ENCODE measurements at regions not wholly inside any gene's neighbourhood (a gene's known extent, or its start where the extent isn't known, plus 50 kb on each side); places are given as distances from the start of the nearest gene placed in this dataset.

DNA sequence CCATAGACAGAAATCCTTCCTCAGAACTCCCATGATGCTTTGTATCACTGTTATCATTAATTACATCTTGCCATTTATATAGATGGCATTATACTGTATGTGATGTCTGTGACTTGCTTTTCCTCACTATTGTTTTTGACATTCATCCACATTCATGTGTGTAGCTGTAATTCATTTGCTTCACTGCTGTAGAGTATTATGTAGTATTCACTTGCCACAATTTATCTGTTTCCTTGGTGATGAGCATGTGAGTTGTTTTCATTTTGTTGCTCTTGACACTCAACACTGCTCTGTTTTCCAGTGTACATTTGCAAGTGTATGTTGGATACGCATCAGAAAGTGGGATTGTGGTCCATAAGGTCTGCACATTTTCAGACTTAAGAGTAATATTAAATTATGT, 328.6 kb upstream of the C11orf87 start:
- Mint-ChIP-seq H3K27me3 (ENCODE audit: low read depth) (no peaks in the 10 kb centered on the region), H3K9me3 (no peaks in the 10 kb centered on the region), H3K27ac (no peak overlapping the region), H3K4me1 (no peaks in the 10 kb centered on the region), H3K4me3 (no peak overlapping the region), H3K36me3 (ENCODE audit: low read depth) (no peaks in the 10 kb centered on the region)
- TF ChIP-seq, protein P1, sequence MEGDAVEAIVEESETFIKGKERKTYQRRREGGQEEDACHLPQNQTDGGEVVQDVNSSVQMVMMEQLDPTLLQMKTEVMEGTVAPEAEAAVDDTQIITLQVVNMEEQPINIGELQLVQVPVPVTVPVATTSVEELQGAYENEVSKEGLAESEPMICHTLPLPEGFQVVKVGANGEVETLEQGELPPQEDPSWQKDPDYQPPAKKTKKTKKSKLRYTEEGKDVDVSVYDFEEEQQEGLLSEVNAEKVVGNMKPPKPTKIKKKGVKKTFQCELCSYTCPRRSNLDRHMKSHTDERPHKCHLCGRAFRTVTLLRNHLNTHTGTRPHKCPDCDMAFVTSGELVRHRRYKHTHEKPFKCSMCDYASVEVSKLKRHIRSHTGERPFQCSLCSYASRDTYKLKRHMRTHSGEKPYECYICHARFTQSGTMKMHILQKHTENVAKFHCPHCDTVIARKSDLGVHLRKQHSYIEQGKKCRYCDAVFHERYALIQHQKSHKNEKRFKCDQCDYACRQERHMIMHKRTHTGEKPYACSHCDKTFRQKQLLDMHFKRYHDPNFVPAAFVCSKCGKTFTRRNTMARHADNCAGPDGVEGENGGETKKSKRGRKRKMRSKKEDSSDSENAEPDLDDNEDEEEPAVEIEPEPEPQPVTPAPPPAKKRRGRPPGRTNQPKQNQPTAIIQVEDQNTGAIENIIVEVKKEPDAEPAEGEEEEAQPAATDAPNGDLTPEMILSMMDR (IDR thresholded peaks at IDR 0.05; ENCODE audit: unreplicated experiment in 3 of 3), result no peak

DNA sequence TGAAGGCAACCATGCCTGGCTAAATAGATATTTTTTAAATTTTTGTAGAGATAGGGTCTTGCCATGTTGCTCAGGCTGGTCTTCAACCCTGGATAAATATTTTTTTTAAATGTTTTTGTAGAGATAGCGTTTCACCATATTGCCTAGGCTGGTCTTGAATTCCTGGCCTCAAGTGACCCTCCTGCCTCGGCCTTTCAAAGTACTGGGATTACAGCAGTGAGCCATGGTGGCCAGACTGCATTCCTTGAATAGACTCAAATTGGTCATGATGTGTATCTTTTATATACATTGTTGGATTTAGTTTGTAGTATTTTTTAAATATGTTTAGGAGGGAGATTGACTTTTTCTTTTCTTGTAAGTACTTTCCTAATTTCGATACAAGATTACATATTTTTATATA, 325.7 kb upstream of the C11orf87 start:
- H3K27me3 Mint-ChIP-seq (ENCODE audit: low read depth), result no peaks in the 10 kb centered on the region
- no peaks in the 10 kb centered on the region for H3K4me1 Mint-ChIP-seq
- H3K4me3 Mint-ChIP-seq, result no peak overlapping the region
- TF ChIP-seq, protein P1 (IDR thresholded peaks at IDR 0.05; ENCODE audit: unreplicated experiment in 3 of 3), result no peak
- no peak overlapping the region for H3K27ac Mint-ChIP-seq
- no peaks in the 10 kb centered on the region for H3K36me3 Mint-ChIP-seq (ENCODE audit: low read depth)
- no peaks in the 10 kb centered on the region for H3K9me3 Mint-ChIP-seq

DNA sequence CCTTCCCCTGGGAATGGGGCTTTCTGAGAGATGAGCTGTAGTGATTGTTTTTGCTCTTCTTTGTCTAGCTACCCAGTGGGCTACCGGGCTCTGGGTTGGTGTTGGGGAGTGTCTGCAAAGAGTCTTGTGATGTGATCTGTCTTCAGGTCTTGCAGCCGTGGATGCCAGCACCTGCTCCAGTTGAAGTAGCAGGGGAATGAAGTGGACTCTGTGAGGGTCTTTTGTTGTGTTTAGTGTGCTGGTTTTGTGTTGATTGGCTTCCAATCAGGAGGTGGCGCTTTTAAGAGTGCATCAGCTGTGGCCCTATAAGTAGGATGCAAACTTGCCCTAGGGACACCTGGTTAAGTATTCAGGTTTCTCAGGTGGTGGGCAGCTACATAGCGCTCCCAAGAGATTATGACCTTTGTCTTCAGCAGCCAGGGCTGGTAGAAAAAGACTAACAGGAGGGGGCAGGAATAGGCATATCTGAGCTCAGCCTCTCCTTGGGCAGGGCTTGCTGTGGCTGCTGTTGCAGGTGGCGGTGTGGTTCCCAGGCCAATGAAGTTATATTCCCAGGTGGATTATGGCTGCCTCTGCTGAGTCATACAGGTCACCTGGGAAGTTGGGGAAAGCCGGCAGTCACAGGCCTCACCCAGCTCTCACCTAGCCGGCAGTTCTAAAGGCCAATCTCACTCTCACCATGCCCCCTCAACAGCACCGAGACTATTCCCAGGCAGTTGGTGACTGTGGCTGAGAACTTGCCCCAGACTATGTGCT, 315.7 kb upstream of the C11orf87 start:
- Mint-ChIP-seq H3K27me3 (ENCODE audit: low read depth) (peaks cover 3% of the 10 kb centered on the region), H3K4me1 (peaks cover 12% of the 10 kb centered on the region), H3K4me3 (no peak overlapping the region), H3K9me3 (peaks cover 9% of the 10 kb centered on the region), H3K36me3 (ENCODE audit: low read depth) (no peaks in the 10 kb centered on the region), H3K27ac (no peak overlapping the region)
- TF ChIP-seq, protein P1 (IDR thresholded peaks at IDR 0.05; ENCODE audit: unreplicated experiment in 3 of 3), result no peak

DNA sequence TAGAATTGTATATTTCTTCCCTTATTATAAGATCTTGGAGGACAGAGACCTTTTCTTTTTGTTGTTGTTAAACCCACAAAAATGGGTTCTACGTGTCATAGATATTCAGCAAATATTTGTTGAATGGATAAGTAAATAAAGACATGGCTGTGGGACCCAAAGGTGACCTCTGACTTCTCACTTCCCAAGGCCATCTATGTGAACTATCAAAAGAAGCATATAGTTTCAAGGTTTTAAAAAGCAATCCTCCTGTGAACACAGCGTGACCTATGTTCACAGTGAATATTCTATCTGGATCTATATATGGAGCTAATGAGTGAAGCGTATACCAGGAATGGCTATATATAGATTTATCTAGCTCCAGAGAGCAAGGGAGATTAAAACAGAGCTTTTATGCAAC, 312.8 kb upstream of the C11orf87 start:
- peaks cover 32% of the 10 kb centered on the region for H3K4me1 Mint-ChIP-seq
- no peak overlapping the region for H3K4me3 Mint-ChIP-seq
- peaks cover 3% of the 10 kb centered on the region for H3K27me3 Mint-ChIP-seq (ENCODE audit: low read depth)
- H3K36me3 Mint-ChIP-seq (ENCODE audit: low read depth), result no peaks in the 10 kb centered on the region
- peaks cover 3% of the 10 kb centered on the region for H3K9me3 Mint-ChIP-seq
- no peak overlapping the region for H3K27ac Mint-ChIP-seq
- TF ChIP-seq, protein P1 (IDR thresholded peaks at IDR 0.05; ENCODE audit: unreplicated experiment in 3 of 3), result no peak

DNA sequence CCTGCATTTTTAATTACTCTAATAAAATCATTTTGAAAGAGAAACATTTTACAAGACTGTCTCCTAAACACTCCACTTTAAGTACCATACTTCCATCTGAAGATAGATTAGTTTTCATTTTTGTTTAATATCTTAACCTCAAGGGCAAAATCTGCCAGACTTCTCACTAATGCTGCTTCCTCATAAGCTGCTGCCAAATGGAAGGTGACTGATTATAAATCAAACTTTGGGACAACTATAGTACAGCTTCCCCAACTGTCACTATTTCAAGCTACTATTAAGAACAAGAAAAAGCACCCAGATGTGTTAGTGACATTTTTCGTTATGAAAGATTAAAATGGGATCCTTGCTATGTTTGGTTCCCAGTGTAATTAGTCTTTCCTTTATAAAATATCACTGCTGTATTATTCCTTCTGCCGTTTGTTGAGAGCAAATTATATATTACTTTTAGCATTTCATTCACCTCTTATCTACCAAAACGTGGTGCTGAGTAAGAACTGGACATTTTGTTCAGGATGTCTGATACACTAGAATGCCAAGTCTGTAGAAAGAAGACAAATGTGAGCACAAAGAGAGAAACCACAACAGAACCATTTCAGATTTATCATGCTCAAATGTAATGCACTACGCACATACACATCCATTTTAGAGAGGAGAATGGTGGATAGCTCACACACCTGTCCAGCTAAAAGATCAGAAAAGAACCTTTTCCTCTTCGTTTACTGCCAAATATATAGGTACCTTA, 312.2 kb upstream of the C11orf87 start:
- H3K27me3 Mint-ChIP-seq (ENCODE audit: low read depth), result peaks cover 3% of the 10 kb centered on the region
- peaks cover 32% of the 10 kb centered on the region for H3K4me1 Mint-ChIP-seq
- H3K4me3 Mint-ChIP-seq, result no peak overlapping the region
- no peaks in the 10 kb centered on the region for H3K36me3 Mint-ChIP-seq (ENCODE audit: low read depth)
- peak overlapping the region in 1 of 3 experiments; percentile 10 for H3K27ac Mint-ChIP-seq
- TF ChIP-seq, protein P1 (IDR thresholded peaks at IDR 0.05; ENCODE audit: unreplicated experiment in 3 of 3), result no peak
- H3K9me3 Mint-ChIP-seq, result peaks cover 3% of the 10 kb centered on the region

Measured in nephron (organoid).